ENCODE measurements at regions not wholly inside any gene's neighbourhood (a gene's known extent, or its start where the extent isn't known, plus 50 kb on each side); places are given as distances from the start of the nearest gene placed in this dataset.

- TF ChIP-seq EZH2 (IDR thresholded peaks at IDR 0.05) (no peak), POLR2AphosphoS5 (IDR thresholded peaks at IDR 0.05; ENCODE audit: borderline replicate concordance, low read depth, low read length) (no peak)
These were observed 413.8 kb upstream of the SLC14A2 start for GRCh38 chr18:45201489-45201888.
